PFSK-1 (cell line): ENCODE measurements at regions not wholly inside any gene's neighbourhood (a gene's known extent, or its start where the extent isn't known, plus 50 kb on each side); places are given as distances from the start of the nearest gene placed in this dataset.

Experiments used
- POLR2AphosphoS5 ChIP-seq: IDR thresholded peaks from 2 replicates; pipeline ENCODE4 v1.6.1; 2012; ENCODE audit warnings: low read depth, mild to moderate bottlenecking, control low read depth, low read length, moderate library complexity
- SIN3A ChIP-seq: IDR thresholded peaks from 2 replicates; pipeline ENCODE4 v1.6.1; 2012; ENCODE audit warnings: mild to moderate bottlenecking, low read length, moderate library complexity, borderline replicate concordance; ENCODE audit not compliant: insufficient read depth
- TAF1 ChIP-seq: IDR thresholded peaks from 2 replicates; pipeline ENCODE4 v1.6.1; 2012; ENCODE audit warnings: low read length, control low read depth, borderline replicate concordance; ENCODE audit not compliant: insufficient read depth

- TF ChIP-seq POLR2AphosphoS5 (no peak), TAF1 (no peak), SIN3A (no peak)
Measured at GRCh38 chr1:50268049-50268448, 155.2 kb downstream of the DMRTA2 start.
